A549 (cell line): ENCODE measurements at regions not wholly inside any gene's neighbourhood (a gene's known extent, or its start where the extent isn't known, plus 50 kb on each side); places are given as distances from the start of the nearest gene placed in this dataset.

Source experiments
- CEBPB ChIP-seq, 2 experiments: fragments of >200 bp in 1 of 2; sonication (Bioruptor Twin) in 1 of 2; formaldehyde crosslinking in 1 of 2; IDR thresholded peaks; 2 replicates each; pipeline ENCODE4 v1.6.1; 2012 to 2016
- CTCF ChIP-seq: fragments of >200 bp; sonication (Bioruptor Twin); formaldehyde crosslinking; IDR thresholded peaks from 3 replicates; pipeline ENCODE4 v1.5.1; 2016
- EP300 ChIP-seq, 2 experiments: fragments of >200 bp; sonication (Bioruptor Twin); formaldehyde crosslinking; IDR thresholded peaks; 2 replicates in 1 of 2; 3 replicates in 1 of 2; pipeline ENCODE4 v1.6.1; 2016 to 2017
- HEYL ChIP-seq: fragments of 250-450 bp; sonication (Bioruptor Pico); IDR thresholded peaks from 2 replicates; pipeline ENCODE4 v1.8.0; 2021; ENCODE audit warnings: mild to moderate bottlenecking, moderate library complexity
- KDM1A ChIP-seq: fragments of 200-600 bp; sonication (generic); IDR thresholded peaks from 2 replicates; pipeline ENCODE4 v1.6.1; 2016; ENCODE audit warnings: low read depth, mild to moderate bottlenecking
- MAFK ChIP-seq: fragments of 450-650 bp; IDR thresholded peaks from 2 replicates; pipeline ENCODE4 v1.6.1; 2014; ENCODE audit not compliant: partially characterized antibody
- MAZ ChIP-seq: fragments of 150-350 bp; IDR thresholded peaks from 2 replicates; pipeline ENCODE4 v1.6.1; 2014; ENCODE audit warnings: antibody characterized with exemption, low read depth, low read length, borderline replicate concordance
- NFE2L2 ChIP-seq: fragments of 150-350 bp; conservative IDR thresholded peaks from 2 replicates; pipeline ENCODE4 v1.6.1; 2014; ENCODE audit warnings: low read length
- NPAS2 ChIP-seq: fragments of 250-450 bp; sonication (Bioruptor Pico); IDR thresholded peaks from 2 replicates; pipeline ENCODE4 v1.8.0; 2022; ENCODE audit warnings: mild to moderate bottlenecking, moderate library complexity, borderline replicate concordance
- POLR2A ChIP-seq: IDR thresholded peaks from 2 replicates; pipeline ENCODE4 v1.6.1; 2012; ENCODE audit warnings: mild to moderate bottlenecking, low read length
- POLR2AphosphoS2 ChIP-seq: conservative IDR thresholded peaks from 2 replicates; pipeline ENCODE4 v1.6.1; 2012; ENCODE audit warnings: low read length, improper control_type of control experiment, inconsistent platforms
- ZFP36 ChIP-seq: fragments of 450-650 bp; IDR thresholded peaks from 2 replicates; pipeline ENCODE4 v1.6.1; 2014; ENCODE audit warnings: borderline replicate concordance; ENCODE audit not compliant: partially characterized antibody
- TF ChIP-seq, protein P1 (sequence below): fragments of 450-650 bp; IDR thresholded peaks from 2 replicates; pipeline ENCODE4 v1.6.1; 2014; ENCODE audit warnings: antibody characterized with exemption

DNA sequence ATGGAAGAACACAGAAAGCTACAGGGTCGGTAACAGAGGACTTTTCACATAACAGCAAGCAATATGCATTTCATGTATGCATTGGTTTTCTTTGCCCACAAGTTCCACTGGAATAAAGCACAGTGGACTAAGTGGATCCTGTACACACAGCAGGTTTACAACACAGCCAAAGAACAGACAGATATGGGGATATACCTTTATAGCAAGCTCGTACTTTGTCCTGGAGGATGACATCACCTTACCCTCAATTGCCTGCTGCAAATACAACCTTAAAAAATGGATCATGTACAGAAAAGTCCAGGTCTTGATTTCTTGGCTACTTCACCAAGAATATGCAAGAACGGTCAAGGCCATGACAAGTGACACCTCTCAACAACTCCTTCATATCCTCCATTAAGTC, 1445.5 kb downstream of the MAT2B start:
- no peak for TF ChIP-seq HEYL (CRISPR knock-in tag)
- no peak for TF ChIP-seq ZFP36
- TF ChIP-seq EP300 (IDR thresholded peaks at IDR 0.05): no peak
- no peak for TF ChIP-seq POLR2A
- TF ChIP-seq, protein P1, sequence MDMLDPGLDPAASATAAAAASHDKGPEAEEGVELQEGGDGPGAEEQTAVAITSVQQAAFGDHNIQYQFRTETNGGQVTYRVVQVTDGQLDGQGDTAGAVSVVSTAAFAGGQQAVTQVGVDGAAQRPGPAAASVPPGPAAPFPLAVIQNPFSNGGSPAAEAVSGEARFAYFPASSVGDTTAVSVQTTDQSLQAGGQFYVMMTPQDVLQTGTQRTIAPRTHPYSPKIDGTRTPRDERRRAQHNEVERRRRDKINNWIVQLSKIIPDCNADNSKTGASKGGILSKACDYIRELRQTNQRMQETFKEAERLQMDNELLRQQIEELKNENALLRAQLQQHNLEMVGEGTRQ: no peak
- TF ChIP-seq CTCF: no peak
- TF ChIP-seq NPAS2 (CRISPR knock-in tag): no peak
- TF ChIP-seq MAFK: no peak
- TF ChIP-seq MAZ: no peak
- no peak for TF ChIP-seq POLR2AphosphoS2
- TF ChIP-seq KDM1A: no peak
- no peak for TF ChIP-seq CEBPB (IDR thresholded peaks at IDR 0.05)
- TF ChIP-seq NFE2L2: no peak
